ENCODE measurements at regions not wholly inside any gene's neighbourhood (a gene's known extent, or its start where the extent isn't known, plus 50 kb on each side); places are given as distances from the start of the nearest gene placed in this dataset.

DNA sequence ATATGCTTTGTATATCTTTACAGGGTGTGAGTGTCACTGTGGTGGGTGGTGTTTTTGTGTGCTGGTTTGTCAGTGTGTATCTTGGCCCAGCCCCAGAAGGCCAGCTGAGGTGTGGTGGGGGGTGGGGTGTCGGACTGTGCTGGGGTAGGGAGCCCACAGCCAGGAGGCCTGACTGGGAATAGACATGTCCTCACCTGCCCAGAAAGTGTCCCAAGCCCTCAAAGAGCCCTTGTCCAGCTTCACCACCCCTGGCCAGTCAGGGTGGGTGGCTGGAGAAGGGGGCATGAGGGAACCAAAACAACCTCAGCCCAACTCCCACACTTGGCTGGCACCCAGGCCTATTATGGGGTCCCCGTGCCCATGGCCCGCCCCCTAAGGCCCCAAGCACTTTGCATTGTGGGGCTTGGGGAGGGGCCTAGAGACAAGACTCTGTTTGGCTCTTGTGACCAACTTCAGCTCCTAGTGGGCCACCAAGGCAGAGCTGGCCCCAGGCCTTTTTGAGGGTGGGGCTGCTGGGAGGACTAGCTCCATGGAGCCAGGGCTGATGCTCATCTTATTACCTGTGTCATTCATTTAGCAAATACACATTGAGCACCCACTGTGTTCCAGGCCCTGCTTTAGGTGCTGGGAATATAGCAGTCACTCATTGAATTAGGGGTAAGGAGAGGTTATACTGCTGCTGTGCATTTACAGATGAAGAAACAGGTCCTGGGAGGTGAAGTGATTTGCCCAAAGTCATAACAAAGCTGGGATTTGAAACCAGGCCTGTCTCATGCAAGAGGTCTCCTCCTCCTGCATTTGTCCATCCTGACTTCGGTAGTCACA, 56.2 kb upstream of the PSD2 start:
- H3K9ac ChIP-seq (ENCODE audit: low read depth, low read length, poor library complexity, severe bottlenecking): no peak overlapping the region
- H3K36me3 ChIP-seq (ENCODE audit: insufficient read depth, low read length): no peaks in the 10 kb centered on the region
- H2AFZ ChIP-seq (ENCODE audit: low read length): no peak overlapping the region
- no peaks in the 10 kb centered on the region for H3K9me2 ChIP-seq (replicated peaks; ENCODE audit: low read depth, low read length)
- TF ChIP-seq, protein P1, sequence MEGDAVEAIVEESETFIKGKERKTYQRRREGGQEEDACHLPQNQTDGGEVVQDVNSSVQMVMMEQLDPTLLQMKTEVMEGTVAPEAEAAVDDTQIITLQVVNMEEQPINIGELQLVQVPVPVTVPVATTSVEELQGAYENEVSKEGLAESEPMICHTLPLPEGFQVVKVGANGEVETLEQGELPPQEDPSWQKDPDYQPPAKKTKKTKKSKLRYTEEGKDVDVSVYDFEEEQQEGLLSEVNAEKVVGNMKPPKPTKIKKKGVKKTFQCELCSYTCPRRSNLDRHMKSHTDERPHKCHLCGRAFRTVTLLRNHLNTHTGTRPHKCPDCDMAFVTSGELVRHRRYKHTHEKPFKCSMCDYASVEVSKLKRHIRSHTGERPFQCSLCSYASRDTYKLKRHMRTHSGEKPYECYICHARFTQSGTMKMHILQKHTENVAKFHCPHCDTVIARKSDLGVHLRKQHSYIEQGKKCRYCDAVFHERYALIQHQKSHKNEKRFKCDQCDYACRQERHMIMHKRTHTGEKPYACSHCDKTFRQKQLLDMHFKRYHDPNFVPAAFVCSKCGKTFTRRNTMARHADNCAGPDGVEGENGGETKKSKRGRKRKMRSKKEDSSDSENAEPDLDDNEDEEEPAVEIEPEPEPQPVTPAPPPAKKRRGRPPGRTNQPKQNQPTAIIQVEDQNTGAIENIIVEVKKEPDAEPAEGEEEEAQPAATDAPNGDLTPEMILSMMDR (conservative IDR thresholded peaks at IDR 0.05; ENCODE audit: low read length): no peak
- TF ChIP-seq EZH2phosphoT487 (IDR thresholded peaks at IDR 0.05; ENCODE audit: borderline replicate concordance): no peak
- H3K4me3 ChIP-seq (ENCODE audit: low read length, poor library complexity, severe bottlenecking): no peak overlapping the region
- H3K4me2 ChIP-seq (ENCODE audit: low read depth, low read length, poor library complexity, severe bottlenecking): no peak overlapping the region
- no peaks in the 10 kb centered on the region for H4K20me1 ChIP-seq (ENCODE audit: insufficient read depth, low read length, poor library complexity, severe bottlenecking)
- no peaks in the 10 kb centered on the region for H3F3A ChIP-seq (ENCODE audit: low read depth)
- H3K4me1 ChIP-seq (ENCODE audit: insufficient read depth, low read length, poor library complexity, severe bottlenecking): peaks cover 5% of the 10 kb centered on the region
- no peaks in the 10 kb centered on the region for H3K79me2 ChIP-seq (ENCODE audit: insufficient read depth, low read length)
- no peaks in the 10 kb centered on the region for H3K9me3 ChIP-seq (ENCODE audit: insufficient read depth, low read depth, low read length)
- no peaks in the 10 kb centered on the region for H3K27me3 ChIP-seq (ENCODE audit: insufficient read depth, low read length, poor library complexity, severe bottlenecking)

DNA sequence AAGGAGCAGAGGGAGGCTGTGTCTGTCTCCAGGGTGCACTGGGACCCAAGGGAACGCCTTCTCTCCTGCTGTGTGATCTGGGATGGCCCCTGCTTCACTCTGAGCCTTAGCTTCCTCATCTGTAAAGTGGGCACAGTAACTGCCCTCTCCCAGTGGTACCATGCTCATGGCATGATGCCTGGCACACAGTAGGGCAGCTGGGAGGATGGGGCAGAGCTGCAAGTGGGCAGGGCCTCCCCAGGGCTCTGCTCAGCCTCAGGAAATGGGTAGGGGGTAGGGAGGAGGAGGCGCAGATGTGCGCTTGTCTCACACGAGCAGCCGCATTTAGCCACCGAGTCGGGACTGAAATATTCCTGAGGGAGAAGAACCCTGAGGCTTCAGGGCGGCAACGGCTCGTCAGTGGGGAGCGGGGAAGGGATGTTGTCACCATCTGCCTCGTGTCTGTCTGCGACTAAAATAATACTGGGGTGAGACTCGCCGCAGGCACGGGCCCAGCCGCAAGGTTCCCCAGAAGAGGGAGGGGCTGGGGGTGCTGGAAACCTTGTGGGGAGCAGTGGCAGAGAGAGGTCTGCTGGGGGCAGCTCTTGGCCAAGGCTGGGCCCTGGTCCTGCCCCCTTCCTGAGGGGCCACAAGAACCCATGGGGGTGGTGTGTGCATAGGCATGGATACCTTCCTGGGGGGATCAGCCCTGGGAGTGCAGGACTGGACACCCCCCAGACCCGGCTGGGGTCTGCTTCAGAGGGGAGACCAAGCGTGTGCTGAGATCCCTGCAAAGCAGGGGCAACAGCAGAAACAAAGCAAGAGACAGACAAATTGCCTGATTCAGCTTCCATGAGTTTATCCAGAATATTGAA, 55.2 kb upstream of the PSD2 start:
- H3K9me3 ChIP-seq (ENCODE audit: insufficient read depth, low read depth, low read length): no peaks in the 10 kb centered on the region
- no peak for TF ChIP-seq EZH2phosphoT487 (IDR thresholded peaks at IDR 0.05; ENCODE audit: borderline replicate concordance)
- TF ChIP-seq, protein P1 (conservative IDR thresholded peaks at IDR 0.05; ENCODE audit: low read length): no peak
- no peak overlapping the region for H3K9ac ChIP-seq (ENCODE audit: low read depth, low read length, poor library complexity, severe bottlenecking)
- H3K79me2 ChIP-seq (ENCODE audit: insufficient read depth, low read length): no peaks in the 10 kb centered on the region
- H4K20me1 ChIP-seq (ENCODE audit: insufficient read depth, low read length, poor library complexity, severe bottlenecking): no peaks in the 10 kb centered on the region
- no peaks in the 10 kb centered on the region for H3F3A ChIP-seq (ENCODE audit: low read depth)
- H3K4me3 ChIP-seq (ENCODE audit: low read length, poor library complexity, severe bottlenecking): no peak overlapping the region
- H3K27me3 ChIP-seq (ENCODE audit: insufficient read depth, low read length, poor library complexity, severe bottlenecking): no peaks in the 10 kb centered on the region
- no peaks in the 10 kb centered on the region for H3K36me3 ChIP-seq (ENCODE audit: insufficient read depth, low read length)
- H2AFZ ChIP-seq (ENCODE audit: low read length): no peak overlapping the region
- no peak overlapping the region for H3K4me2 ChIP-seq (ENCODE audit: low read depth, low read length, poor library complexity, severe bottlenecking)
- H3K9me2 ChIP-seq (replicated peaks; ENCODE audit: low read depth, low read length): no peaks in the 10 kb centered on the region
- peaks cover 8% of the 10 kb centered on the region for H3K4me1 ChIP-seq (ENCODE audit: insufficient read depth, low read length, poor library complexity, severe bottlenecking)

DNA sequence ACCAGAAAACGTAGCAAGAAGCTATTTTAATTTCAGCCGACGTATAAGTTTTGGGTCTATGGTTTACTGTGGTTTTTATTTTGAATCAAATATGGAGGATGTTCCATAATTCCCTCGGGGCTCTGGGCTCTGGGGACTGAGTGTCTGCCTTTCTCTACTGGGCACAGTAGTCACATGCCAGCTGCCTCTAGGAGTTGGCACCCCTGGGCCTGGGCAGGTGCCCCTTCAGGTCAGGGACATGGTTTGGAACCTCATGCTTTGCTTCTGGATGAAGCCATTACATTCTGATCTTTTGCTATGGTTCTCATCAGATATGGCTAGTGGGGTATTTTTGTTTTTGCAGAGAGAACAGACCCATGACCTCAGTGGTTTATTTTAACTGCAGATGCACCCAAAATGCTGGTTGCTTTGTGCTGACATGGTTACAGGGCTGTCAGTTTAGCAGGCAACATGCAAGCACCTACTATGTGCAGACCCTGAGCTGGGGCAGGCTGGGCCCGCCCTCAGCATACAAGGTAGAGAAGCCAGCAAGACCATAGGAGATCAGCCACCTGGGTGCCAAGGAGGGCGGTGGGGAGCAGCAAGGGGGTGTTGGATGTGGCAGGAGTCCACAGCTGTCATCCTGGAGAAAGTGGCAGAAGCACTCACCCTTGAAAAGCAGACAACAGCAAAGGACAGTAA, 54.5 kb upstream of the PSD2 start:
- no peaks in the 10 kb centered on the region for H3K9me3 ChIP-seq (ENCODE audit: insufficient read depth, low read depth, low read length)
- no peak overlapping the region for H3K4me3 ChIP-seq (ENCODE audit: low read length, poor library complexity, severe bottlenecking)
- no peak overlapping the region for H2AFZ ChIP-seq (ENCODE audit: low read length)
- no peak overlapping the region for H3K9ac ChIP-seq (ENCODE audit: low read depth, low read length, poor library complexity, severe bottlenecking)
- TF ChIP-seq, protein P1 (conservative IDR thresholded peaks at IDR 0.05; ENCODE audit: low read length): no peak
- no peak for TF ChIP-seq EZH2phosphoT487 (IDR thresholded peaks at IDR 0.05; ENCODE audit: borderline replicate concordance)
- H3F3A ChIP-seq (ENCODE audit: low read depth): no peaks in the 10 kb centered on the region
- no peaks in the 10 kb centered on the region for H3K36me3 ChIP-seq (ENCODE audit: insufficient read depth, low read length)
- no peaks in the 10 kb centered on the region for H3K79me2 ChIP-seq (ENCODE audit: insufficient read depth, low read length)
- no peaks in the 10 kb centered on the region for H3K9me2 ChIP-seq (replicated peaks; ENCODE audit: low read depth, low read length)
- no peak overlapping the region for H3K4me2 ChIP-seq (ENCODE audit: low read depth, low read length, poor library complexity, severe bottlenecking)
- peaks cover 15% of the 10 kb centered on the region for H3K4me1 ChIP-seq (ENCODE audit: insufficient read depth, low read length, poor library complexity, severe bottlenecking)
- no peaks in the 10 kb centered on the region for H3K27me3 ChIP-seq (ENCODE audit: insufficient read depth, low read length, poor library complexity, severe bottlenecking)
- no peaks in the 10 kb centered on the region for H4K20me1 ChIP-seq (ENCODE audit: insufficient read depth, low read length, poor library complexity, severe bottlenecking)

All from Loucy (cell line).